Suprapubic skin (tissue), 3 donors: ENCODE measurements at regions not wholly inside any gene's neighbourhood (a gene's known extent, or its start where the extent isn't known, plus 50 kb on each side); places are given as distances from the start of the nearest gene placed in this dataset.

ENCODE experiments used
- CTCF ChIP-seq, 2 donors: fragments of 200-600 bp in 1 of 2; fragments of 450-650 bp in 1 of 2; sonication (generic) in 1 of 2; IDR thresholded peaks; one replicate each; pipeline ENCODE4 v1.5.1; 2016 to 2019; ENCODE audit warnings: antibody characterized with exemption in 2 of 2, mild to moderate bottlenecking in 1 of 2, moderate library complexity in 1 of 2
- EP300 ChIP-seq: sonication (generic); formaldehyde crosslinking; IDR thresholded peaks from one replicate; pipeline ENCODE4 v1.6.1; 2017; ENCODE audit warnings: antibody characterized with exemption

DNA sequence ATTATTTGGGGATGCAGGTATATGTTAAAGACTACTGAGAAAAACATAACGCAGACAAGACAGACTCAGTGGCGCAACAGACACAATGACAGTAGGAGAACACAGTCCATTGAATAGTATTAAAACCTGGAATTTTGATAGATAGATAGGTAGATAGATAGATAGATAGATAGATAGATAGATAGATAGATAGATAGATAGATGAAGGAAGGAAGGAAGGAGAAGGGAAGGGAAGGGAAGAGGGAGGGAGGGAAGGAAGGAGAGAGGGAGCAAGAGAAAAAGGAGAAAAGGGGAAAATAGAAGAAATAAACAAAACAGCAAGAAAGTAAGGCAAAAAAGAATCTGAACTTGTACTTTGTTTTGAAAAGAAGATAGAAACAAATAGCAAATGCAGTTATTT is 404.5 kb downstream of the FOXO1 start:
- no peak for TF ChIP-seq CTCF (IDR thresholded peaks at IDR 0.05)
- no peak for TF ChIP-seq EP300
